Fibroblast of lung (primary cell): ENCODE measurements at regions not wholly inside any gene's neighbourhood (a gene's known extent, or its start where the extent isn't known, plus 50 kb on each side); places are given as distances from the start of the nearest gene placed in this dataset.

Experiments used
- DNase-seq, 2 donors: peaks; one replicate each; pipeline versions ENCODE4 v3.0.0 to v3.0.0-alpha.2; 2010; ENCODE audit warnings: low read depth in 2 of 2
- H2AFZ ChIP-seq: 2 replicates; pipeline ENCODE4 v1.5.1; 2012; ENCODE audit warnings: low read length, control low read depth, inconsistent platforms
- H3K27ac ChIP-seq: 2 replicates; pipeline ENCODE4 v1.5.1; 2011; ENCODE audit warnings: low read length, control low read depth; ENCODE audit not compliant: insufficient read depth
- H3K27me3 ChIP-seq: 2 replicates; pipeline ENCODE4 v1.5.1; 2011; ENCODE audit warnings: mild to moderate bottlenecking, low read length; ENCODE audit not compliant: control insufficient read depth, insufficient read depth
- H3K36me3 ChIP-seq: 2 replicates; pipeline ENCODE4 v1.5.1; 2011; ENCODE audit warnings: low read length; ENCODE audit not compliant: control insufficient read depth, insufficient read depth
- H3K4me1 ChIP-seq: 2 replicates; pipeline ENCODE4 v1.5.1; 2011; ENCODE audit warnings: low read length; ENCODE audit not compliant: control insufficient read depth, insufficient read depth; ENCODE audit errors: extremely low read depth
- H3K4me2 ChIP-seq: 2 replicates; pipeline ENCODE4 v1.5.1; 2011; ENCODE audit warnings: low read length, control low read depth; ENCODE audit not compliant: insufficient read depth; ENCODE audit errors: extremely low read depth
- H3K4me3 ChIP-seq, 4 experiments: fragments of 200-600 bp in 1 of 4; sonication (generic) in 1 of 4; replicated peaks in 1 of 4; 2 replicates each; pipeline ENCODE4 v1.5.1; 2011 to 2016; ENCODE audit warnings: low read length in 4 of 4, low read depth in 3 of 4, mild to moderate bottlenecking in 3 of 4, control low read depth in 2 of 4, inconsistent platforms in 1 of 4, mixed read lengths in 1 of 4; ENCODE audit not compliant: insufficient read depth in 1 of 4; ENCODE audit errors: control extremely low read depth in 1 of 4
- H3K79me2 ChIP-seq: 2 replicates; pipeline ENCODE4 v1.5.1; 2012; ENCODE audit warnings: mild to moderate bottlenecking, low read length, inconsistent platforms; ENCODE audit not compliant: control insufficient read depth, insufficient read depth
- H3K9ac ChIP-seq: 2 replicates; pipeline ENCODE4 v1.5.1; 2011; ENCODE audit warnings: mild to moderate bottlenecking, low read length, control low read depth; ENCODE audit not compliant: insufficient read depth
- H3K9me3 ChIP-seq: 2 replicates; pipeline ENCODE4 v1.5.1; 2012; ENCODE audit warnings: low read depth, low read length; ENCODE audit not compliant: control insufficient read depth, insufficient read depth
- H4K20me1 ChIP-seq: 2 replicates; pipeline ENCODE4 v1.5.1; 2011; ENCODE audit warnings: low read length; ENCODE audit not compliant: control insufficient read depth, insufficient read depth; ENCODE audit errors: extremely low read depth
- CTCF ChIP-seq, 2 donors: IDR thresholded peaks in 1 of 2; conservative IDR thresholded peaks in 1 of 2; 1 replicate in 1 of 2; 2 replicates in 1 of 2; pipeline ENCODE4 v1.5.1; 2011 to 2012; ENCODE audit warnings: low read length in 2 of 2, control low read depth in 1 of 2, inconsistent platforms in 1 of 2, low read depth in 1 of 2, mild to moderate bottlenecking in 1 of 2
- EZH2 ChIP-seq: IDR thresholded peaks from 2 replicates; pipeline ENCODE4 v1.5.1; 2012; ENCODE audit warnings: low read length, control low read depth, mild to moderate bottlenecking; ENCODE audit errors: missing control alignments

GRCh38 chr14:71620401-71620800 is 311.8 kb upstream of the RGS6 start:
- H3K27ac ChIP-seq: no peak overlapping the region
- peak in 1 of 2 donors; percentile 73 for DNase-seq
- peak overlapping the region; percentile 2 for H3K4me2 ChIP-seq
- no peaks in the 10 kb centered on the region for H3K9me3 ChIP-seq
- no peak overlapping the region for H2AFZ ChIP-seq
- H3K4me3 ChIP-seq: no peak overlapping the region
- no peaks in the 10 kb centered on the region for H3K36me3 ChIP-seq
- H3K4me1 ChIP-seq: peaks cover 3% of the 10 kb centered on the region
- H3K9ac ChIP-seq: no peak overlapping the region
- TF ChIP-seq CTCF (conservative IDR thresholded peaks at IDR 0.05 in 1 of 2, IDR thresholded peaks at IDR 0.05 in 1 of 2; ENCODE audit: low read depth in 1 of 2, low read length in 2 of 2): no peak
- no peak for TF ChIP-seq EZH2
- H3K79me2 ChIP-seq: no peaks in the 10 kb centered on the region
- no peaks in the 10 kb centered on the region for H3K27me3 ChIP-seq
- no peaks in the 10 kb centered on the region for H4K20me1 ChIP-seq

- no peaks in the 10 kb centered on the region for H3K79me2 ChIP-seq
- no peaks in the 10 kb centered on the region for H3K36me3 ChIP-seq
- no peak overlapping the region for H2AFZ ChIP-seq
- no peaks in the 10 kb centered on the region for H3K27me3 ChIP-seq
- no peak for TF ChIP-seq CTCF (conservative IDR thresholded peaks at IDR 0.05 in 1 of 2, IDR thresholded peaks at IDR 0.05 in 1 of 2; ENCODE audit: low read depth in 1 of 2, low read length in 2 of 2)
- TF ChIP-seq EZH2: no peak
- H3K9ac ChIP-seq: no peak overlapping the region
- no peak overlapping the region for H3K4me2 ChIP-seq
- H3K9me3 ChIP-seq: no peaks in the 10 kb centered on the region
- peak in 1 of 2 donors; percentile 61 for DNase-seq
- H3K27ac ChIP-seq: no peak overlapping the region
- H4K20me1 ChIP-seq: no peaks in the 10 kb centered on the region
- H3K4me1 ChIP-seq: peaks cover 3% of the 10 kb centered on the region
- no peak overlapping the region for H3K4me3 ChIP-seq
Measured at GRCh38 chr14:71621276-71621675, 311.0 kb upstream of the RGS6 start.

- Histone ChIP-seq H4K20me1 (no peaks in the 10 kb centered on the region), H3K36me3 (no peaks in the 10 kb centered on the region), H3K4me2 (no peak overlapping the region), H3K27ac (no peak overlapping the region), H3K9ac (no peak overlapping the region), H2AFZ (no peak overlapping the region), H3K4me1 (peaks cover 3% of the 10 kb centered on the region), H3K4me3 (no peak overlapping the region), H3K27me3 (no peaks in the 10 kb centered on the region), H3K9me3 (no peaks in the 10 kb centered on the region), H3K79me2 (no peaks in the 10 kb centered on the region)
- TF ChIP-seq CTCF (conservative IDR thresholded peaks at IDR 0.05 in 1 of 2, IDR thresholded peaks at IDR 0.05 in 1 of 2; ENCODE audit: low read depth in 1 of 2, low read length in 2 of 2): no peak
- TF ChIP-seq EZH2: no peak
- peak in 1 of 2 donors; percentile 37 for DNase-seq
Measured at GRCh38 chr14:71621980-71622605, 310.1 kb upstream of the RGS6 start.
